Left ventricle myocardium superior (tissue), 1 donor: ENCODE measurements at regions not wholly inside any gene's neighbourhood (a gene's known extent, or its start where the extent isn't known, plus 50 kb on each side); places are given as distances from the start of the nearest gene placed in this dataset.
A peak's percentile ranks its signal among the peaks of the same experiment; 100 is the strongest.
"Not testable (repeated sequence)": the region's sequence is repeated elsewhere in the genome, so short reads cannot be mapped to it uniquely, and the experiment has no call there.

Experiments
- ATAC-seq: fragments of 200-7000 bp; cut with Tn5 transposase; one replicate; pipeline ENCODE4 v1.9.1; 2020; ENCODE audit warnings: mild to moderate bottlenecking, moderate library complexity
- DNase-seq: peaks from one replicate; pipeline ENCODE4 v3.0.0-alpha.2; 2020
- intact Hi-C: fragments of 100-400 bp; cut with micrococcal nuclease; formaldehyde crosslinking; loops from one replicate; pipeline ENCODE4 v1.11.0; 2022
- donor health status: DM: no; HTN: yes; CAD: no; lungs with severe emphysema.

- intact Hi-C loops, result no loop called here
- ATAC-seq (no peak), DNase-seq (no peak)
Observed at GRCh38 chr11:38672445-38672844, 2074.4 kb upstream of the RAG2 start.

- DNase-seq (no peak), ATAC-seq (no peak)
- intact Hi-C loops, result no loop called here
Observed at GRCh38 chr11:38667359-38667758, 2069.3 kb upstream of the RAG2 start.

- intact Hi-C loops, result no loop called here
- ATAC-seq (no peak), DNase-seq (no peak)
Observed at GRCh38 chr11:38648604-38649003, 2050.6 kb upstream of the RAG2 start.

GRCh38 chr11:38646382-38646781, 2048.3 kb upstream of the RAG2 start:
- intact Hi-C loops, result no loop called here
- DNase-seq (no peak), ATAC-seq (peak; percentile 86)

GRCh38 chr11:38640854-38641253, 2042.8 kb upstream of the RAG2 start:
- DNase-seq, result no peak
- ATAC-seq, result peak; percentile 59
- intact Hi-C loops, result no loop called here

- intact Hi-C loops, result no loop called here
- ATAC-seq, result no peak
- no peak for DNase-seq
Observed at GRCh38 chr11:38612701-38613100, 2014.7 kb upstream of the RAG2 start.

- intact Hi-C loops, DNase-seq, ATAC-seq: not testable (repeated sequence)
Observed at GRCh38 chr11:38601371-38601770, 2003.3 kb upstream of the RAG2 start.

GRCh38 chr11:38598418-38598817, 2000.4 kb upstream of the RAG2 start:
- ATAC-seq, result no peak

GRCh38 chr11:38595359-38596016, 1997.5 kb upstream of the RAG2 start:
- intact Hi-C loops, ATAC-seq, DNase-seq: not testable (repeated sequence)

More at GRCh38 chr11:38598418-38598817, 2000.4 kb upstream of the RAG2 start:
- no peak for DNase-seq
- intact Hi-C loops, result no loop called here

- ATAC-seq, result no peak
- DNase-seq, result no peak
- intact Hi-C loops, result no loop called here
Observed at GRCh38 chr11:38594895-38595294, 1996.9 kb upstream of the RAG2 start.

GRCh38 chr11:38593649-38594048, 1995.6 kb upstream of the RAG2 start:
- no peak for DNase-seq
- ATAC-seq, result no peak
- intact Hi-C loops, result no loop called here

GRCh38 chr11:38582756-38583155, 1984.7 kb upstream of the RAG2 start:
- intact Hi-C loops, result no loop called here
- ATAC-seq (no peak), DNase-seq (no peak)

GRCh38 chr11:38582151-38582550, 1984.1 kb upstream of the RAG2 start:
- ATAC-seq (no peak), DNase-seq (no peak)
- intact Hi-C loops, result no loop called here

- ATAC-seq, result no peak
- intact Hi-C loops, result no loop called here
Observed at GRCh38 chr11:38577769-38578168, 1979.7 kb upstream of the RAG2 start.

GRCh38 chr11:38562562-38562961, 1964.5 kb upstream of the RAG2 start:
- no peak for DNase-seq
- no peak for ATAC-seq
- intact Hi-C loops, result no loop called here

More at GRCh38 chr11:38577769-38578168, 1979.7 kb upstream of the RAG2 start:
- no peak for DNase-seq

- ATAC-seq (no peak), DNase-seq (no peak)
- intact Hi-C loops, result no loop called here
Observed at GRCh38 chr11:38553148-38553547, 1955.1 kb upstream of the RAG2 start.

- intact Hi-C loops, result no loop called here
- DNase-seq (no peak), ATAC-seq (no peak)
Observed at GRCh38 chr11:38547462-38547861, 1949.4 kb upstream of the RAG2 start.

GRCh38 chr11:38543986-38544385, 1946.0 kb upstream of the RAG2 start:
- DNase-seq (no peak), ATAC-seq (no peak)
- intact Hi-C loops, result no loop called here

GRCh38 chr11:38543311-38543710, 1945.3 kb upstream of the RAG2 start:
- intact Hi-C loops, result no loop called here
- ATAC-seq, result no peak

GRCh38 chr11:38538866-38539680, 1941.0 kb upstream of the RAG2 start:
- intact Hi-C loops, result loop anchor here (10.0 kb wide), 1 partner anchor 434 kb away; no protein-coding TSS in a partner anchor
- DNase-seq (no peak), ATAC-seq (no peak)

More at GRCh38 chr11:38543311-38543710, 1945.3 kb upstream of the RAG2 start:
- DNase-seq, result no peak
